T-cell (primary cell): ENCODE measurements at regions not wholly inside any gene's neighbourhood (a gene's known extent, or its start where the extent isn't known, plus 50 kb on each side); places are given as distances from the start of the nearest gene placed in this dataset.

ENCODE experiments used
- ATAC-seq, 4 experiments: fragments of 200-7000 bp in 3 of 4; fragments of 150-1000 bp in 1 of 4; cut with Tn5 transposase; replicated peaks in 1 of 4; 1 replicate in 3 of 4; 2 replicates in 1 of 4; pipeline ENCODE4 v1.10.0; 2021; ENCODE audit warnings: moderate library complexity in 3 of 4, mild to moderate bottlenecking in 2 of 4, moderate number of reproducible peaks in 1 of 4
- CTCF ChIA-PET, 2 donors: fragments of 300-600 bp; sonication (Branson Sonifier 250); formaldehyde crosslinking; loops; one replicate each; lab custom pipeline; 2022; ENCODE audit warnings: antibody characterized with exemption in 2 of 2; lab: Charles Lee
- POLR2A ChIA-PET, 2 donors: fragments of 300-600 bp; sonication (Branson Sonifier 250); formaldehyde crosslinking; loops; one replicate each; lab custom pipeline; 2022; ENCODE audit warnings: antibody characterized with exemption in 2 of 2; lab: Charles Lee
- DNase-seq, 35 experiments: peaks; one replicate each; pipeline versions ENCODE4 v3.0.0 to v3.0.0-alpha.2; 2013 to 2023
- H3K27ac ChIP-seq: one replicate; pipeline ENCODE4 v1.5.1; 2013; ENCODE audit warnings: low read length
- H3K27me3 ChIP-seq, 2 experiments: replicated peaks in 1 of 2; 1 replicate in 1 of 2; 2 replicates in 1 of 2; pipeline versions ENCODE4 v1.6.1 to v1.7.0; 2013; ENCODE audit warnings: low read length in 1 of 2, mixed read lengths in 1 of 2; ENCODE audit not compliant: control insufficient read depth in 2 of 2, insufficient read depth in 2 of 2; ENCODE audit errors: extremely low read depth in 1 of 2
- H3K36me3 ChIP-seq, 2 donors: 1 replicate in 1 of 2; 2 replicates in 1 of 2; pipeline versions ENCODE4 v1.6.1 to v1.7.0; 2013; ENCODE audit warnings: low read length in 1 of 2; ENCODE audit not compliant: control insufficient read depth in 2 of 2, insufficient read depth in 1 of 2; ENCODE audit errors: extremely low read depth in 1 of 2
- H3K4me1 ChIP-seq, 2 experiments: 1 replicate in 1 of 2; 2 replicates in 1 of 2; pipeline versions ENCODE4 v1.6.1 to v1.7.0; 2013; ENCODE audit warnings: low read length in 2 of 2, mixed read lengths in 1 of 2; ENCODE audit not compliant: insufficient read depth in 2 of 2, control insufficient read depth in 1 of 2; ENCODE audit errors: extremely low read depth in 1 of 2
- H3K4me3 ChIP-seq, 2 donors: 1 replicate in 1 of 2; 2 replicates in 1 of 2; pipeline versions ENCODE4 v1.5.1 to v1.7.0; 2013; ENCODE audit warnings: mild to moderate bottlenecking in 2 of 2, low read length in 1 of 2, moderate library complexity in 1 of 2; ENCODE audit not compliant: control insufficient read depth in 1 of 2; ENCODE audit errors: extremely low read depth in 1 of 2
- H3K9me3 ChIP-seq: 2 replicates; pipeline ENCODE4 v1.7.0; 2013
- H3K27ac Mint-ChIP-seq, 2 donors: one replicate each; pipeline ENCODE4 v1.8.0; 2020 to 2021; ENCODE audit warnings: mild to moderate bottlenecking in 2 of 2, mixed read lengths in 2 of 2
- H3K27me3 Mint-ChIP-seq, 2 donors: one replicate each; pipeline ENCODE4 v1.8.0; 2021 to 2022; ENCODE audit warnings: mixed read lengths in 2 of 2
- H3K36me3 Mint-ChIP-seq: one replicate; pipeline ENCODE4 v1.8.0; 2021; ENCODE audit warnings: mixed read lengths
- H3K4me1 Mint-ChIP-seq, 3 donors: one replicate each; pipeline ENCODE4 v1.8.0; 2020 to 2022; ENCODE audit warnings: mixed read lengths in 3 of 3, mild to moderate bottlenecking in 1 of 3
- H3K4me3 Mint-ChIP-seq, 3 donors: one replicate each; pipeline ENCODE4 v1.8.0; 2020 to 2022; ENCODE audit warnings: mild to moderate bottlenecking in 3 of 3, mixed read lengths in 3 of 3, moderate library complexity in 3 of 3
- H3K9me3 Mint-ChIP-seq, 3 donors: one replicate each; pipeline ENCODE4 v1.8.0; 2020 to 2022; ENCODE audit warnings: mixed read lengths in 3 of 3
- WGBS: methylation state at CpG from one replicate; pipeline ENCODE4 v1.1.5; 2013; ENCODE audit warnings: missing lambda C conversion rate; ENCODE audit not compliant: insufficient coverage; 5-methylcytosine and 5-hydroxymethylcytosine counted together

DNA sequence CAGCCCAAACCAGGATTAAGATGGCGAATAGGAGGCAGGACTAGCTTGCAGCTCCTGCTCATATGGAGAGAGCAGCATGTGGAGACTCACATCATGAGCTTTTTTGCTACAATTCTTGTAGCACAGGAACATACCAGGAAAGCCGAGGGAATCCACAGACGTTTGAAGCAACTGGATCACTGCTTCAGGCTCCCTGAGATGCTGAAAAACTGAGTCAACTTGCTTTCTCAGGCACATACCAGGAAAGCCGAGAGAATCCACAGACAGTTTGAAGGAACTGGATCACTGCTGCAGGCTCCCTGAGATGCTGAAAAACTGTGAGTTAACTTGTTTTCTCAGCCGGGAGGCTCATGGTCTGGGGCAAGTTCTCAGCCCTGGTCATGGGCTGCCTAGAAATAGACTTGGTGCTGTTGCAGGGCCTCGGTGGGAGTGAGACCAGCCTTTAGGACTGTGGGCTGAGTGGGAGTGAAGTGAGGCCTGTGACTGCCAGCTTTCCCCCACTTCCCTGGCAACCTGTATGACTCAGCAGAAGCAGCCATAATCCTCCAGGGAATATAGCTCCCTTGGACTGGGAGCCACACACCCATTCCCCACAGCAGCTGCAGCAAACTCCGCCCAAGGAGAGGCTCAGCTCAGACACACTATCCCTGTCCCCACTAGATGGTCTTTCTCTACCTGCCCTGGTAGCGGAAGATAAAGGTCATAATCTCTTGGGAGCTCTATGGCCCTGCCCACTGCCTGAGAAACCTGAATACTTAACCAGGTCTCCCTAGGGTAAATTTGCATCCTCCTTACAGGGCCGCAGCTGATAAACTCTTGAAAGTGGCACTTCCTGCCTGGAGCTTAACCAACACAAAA lies 51.9 kb upstream of the PFN2 start:
- H3K4me3 Mint-ChIP-seq: no peak overlapping the region
- Histone ChIP-seq H3K36me3 (no peaks in the 10 kb centered on the region), H3K27ac (no peak overlapping the region), H3K27me3 (peaks cover 0 to 9% of the 10 kb centered on the region in 2 experiments), H3K4me1 (no peaks in the 10 kb centered on the region), H3K9me3 (no peaks in the 10 kb centered on the region), H3K4me3 (no peak overlapping the region)
- ChIA-PET POLR2A (interaction anchor here in 1 of 2 donors (0.5 kb wide), 1 partner anchor 1244 kb away, joined by 3 read pairs; no protein-coding TSS in a partner anchor), CTCF (no interaction called here)
- ATAC-seq: no peak
- 85% methylated on average over 9 of the region's 9 CpGs for WGBS
- DNase-seq: no peak
- H3K36me3 Mint-ChIP-seq: no peaks in the 10 kb centered on the region
- H3K9me3 Mint-ChIP-seq: peaks cover 8 to 24% (median 21%) of the 10 kb centered on the region in 3 donors
- peaks cover 23 to 24% of the 10 kb centered on the region in 2 donors for H3K27me3 Mint-ChIP-seq
- H3K4me1 Mint-ChIP-seq: no peaks in the 10 kb centered on the region
- no peak overlapping the region for H3K27ac Mint-ChIP-seq

DNA sequence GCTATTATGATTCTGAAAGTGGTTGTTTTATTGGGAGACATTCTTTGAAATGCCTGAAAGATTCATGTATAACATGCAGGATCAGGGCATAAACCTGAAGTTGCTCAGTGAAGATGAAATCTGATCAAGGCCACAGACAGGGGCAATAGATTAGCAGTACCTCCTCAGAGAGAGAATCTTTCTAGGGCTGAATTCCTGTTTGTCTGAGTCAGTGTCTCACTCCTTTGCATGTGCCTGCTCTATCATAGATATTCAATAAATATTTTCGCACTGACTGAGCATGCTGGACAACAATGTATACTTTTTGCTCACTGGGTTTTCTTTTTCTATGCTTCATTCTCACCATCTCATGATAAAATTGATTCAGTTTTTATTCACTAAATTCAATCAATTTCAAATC lies 49.8 kb upstream of the PFN2 start:
- Mint-ChIP-seq H3K4me1 (no peaks in the 10 kb centered on the region), H3K36me3 (no peaks in the 10 kb centered on the region), H3K4me3 (no peak overlapping the region), H3K27ac (no peak overlapping the region), H3K27me3 (peaks cover 23 to 27% of the 10 kb centered on the region in 2 donors), H3K9me3 (peaks cover 8 to 20% (median 16%) of the 10 kb centered on the region in 3 donors)
- Histone ChIP-seq H3K27ac (no peak overlapping the region), H3K9me3 (no peaks in the 10 kb centered on the region), H3K4me3 (no peak overlapping the region), H3K36me3 (no peaks in the 10 kb centered on the region), H3K27me3 (peaks cover 0 to 9% of the 10 kb centered on the region in 2 experiments), H3K4me1 (no peaks in the 10 kb centered on the region)
- WGBS: no CpG with 5 or more reads among the region's 1 CpG
- POLR2A ChIA-PET: no interaction called here
- DNase-seq (no peak), ATAC-seq (no peak)
- CTCF ChIA-PET: no interaction called here
